Caco-2 (cell line): ENCODE measurements at regions not wholly inside any gene's neighbourhood (a gene's known extent, or its start where the extent isn't known, plus 50 kb on each side); places are given as distances from the start of the nearest gene placed in this dataset.
"Not testable (repeated sequence)": the region's sequence is repeated elsewhere in the genome, so short reads cannot be mapped to it uniquely, and the experiment has no call there.

ENCODE experiments used
- BruUV-seq: library from RNA; stranded (reverse); fragments of 400-500 nt; replicated peaks from 2 replicates; lab custom pipeline; 2021; lab: Mats Ljungman, UMichigan
- CTCF ChIA-PET: fragments of 300-600 bp; sonication (Branson Sonifier 250); formaldehyde crosslinking; loops from one replicate; lab custom pipeline; 2022; ENCODE audit warnings: antibody characterized with exemption; lab: Charles Lee
- POLR2A ChIA-PET: fragments of 300-600 bp; sonication (Branson Sonifier 250); formaldehyde crosslinking; loops from one replicate; lab custom pipeline; 2022; ENCODE audit warnings: antibody characterized with exemption; lab: Charles Lee
- DNase-seq, 2 experiments: peaks; one replicate each; pipeline versions ENCODE4 v3.0.0 to v3.0.0-alpha.2; 2020 to 2022
- H3K27me3 ChIP-seq: replicated peaks from 2 replicates; pipeline ENCODE4 v1.6.0; 2011; ENCODE audit warnings: low read length; ENCODE audit not compliant: control insufficient read depth, insufficient read depth
- H3K36me3 ChIP-seq: 2 replicates; pipeline ENCODE4 v1.5.1; 2011; ENCODE audit warnings: low read length; ENCODE audit not compliant: control insufficient read depth, insufficient read depth
- H3K4me1 ChIP-seq: fragments of 250-450 bp; sonication (Bioruptor Pico); 2 replicates; pipeline ENCODE4 v1.5.1; 2020; ENCODE audit warnings: mild to moderate bottlenecking
- H3K4me3 ChIP-seq: 2 replicates; pipeline ENCODE4 v1.5.1; 2011; ENCODE audit warnings: low read depth, mild to moderate bottlenecking, control low read depth, low read length
- H3K9me3 ChIP-seq: fragments of 250-450 bp; sonication (Bioruptor Pico); 2 replicates; pipeline ENCODE4 v1.5.1; 2020; ENCODE audit warnings: mild to moderate bottlenecking, moderate library complexity
- H3K27ac Mint-ChIP-seq: one replicate; pipeline ENCODE4 v1.8.0; 2022; ENCODE audit warnings: mixed read lengths; ENCODE audit not compliant: unreplicated experiment
- H3K27me3 Mint-ChIP-seq: one replicate; pipeline ENCODE4 v1.8.0; 2022; ENCODE audit warnings: mixed read lengths; ENCODE audit not compliant: insufficient read depth, unreplicated experiment
- H3K36me3 Mint-ChIP-seq: one replicate; pipeline ENCODE4 v1.8.0; 2022; ENCODE audit warnings: mild to moderate bottlenecking, mixed read lengths; ENCODE audit not compliant: insufficient read depth, unreplicated experiment
- H3K4me1 Mint-ChIP-seq: one replicate; pipeline ENCODE4 v1.8.0; 2022; ENCODE audit warnings: low read depth, mixed read lengths; ENCODE audit not compliant: unreplicated experiment
- H3K4me3 Mint-ChIP-seq: one replicate; pipeline ENCODE4 v1.8.0; 2022; ENCODE audit warnings: mild to moderate bottlenecking, moderate library complexity, mixed read lengths; ENCODE audit not compliant: unreplicated experiment
- H3K9me3 Mint-ChIP-seq: one replicate; pipeline ENCODE4 v1.8.0; 2022; ENCODE audit warnings: mixed read lengths; ENCODE audit not compliant: unreplicated experiment
- intact Hi-C: fragments of 100-400 bp; cut with micrococcal nuclease; formaldehyde crosslinking; loops from one replicate; pipeline ENCODE4 v1.10.0; 2022; ENCODE audit not compliant: unreplicated experiment
- TF ChIP-seq, protein P1 (sequence below), 2 experiments: fragments of 200-600 bp in 1 of 2; IDR thresholded peaks; 1 replicate in 1 of 2; 2 replicates in 1 of 2; pipeline versions ENCODE4 v1.5.1 to v1.8.0; 2011 to 2022; ENCODE audit warnings: antibody characterized with exemption in 1 of 2, control low read depth in 1 of 2, inconsistent platforms in 1 of 2, low read depth in 1 of 2, low read length in 1 of 2, mild to moderate bottlenecking in 1 of 2, moderate library complexity in 1 of 2; ENCODE audit not compliant: insufficient read depth in 1 of 2, severe bottlenecking in 1 of 2, unreplicated experiment in 1 of 2

DNA sequence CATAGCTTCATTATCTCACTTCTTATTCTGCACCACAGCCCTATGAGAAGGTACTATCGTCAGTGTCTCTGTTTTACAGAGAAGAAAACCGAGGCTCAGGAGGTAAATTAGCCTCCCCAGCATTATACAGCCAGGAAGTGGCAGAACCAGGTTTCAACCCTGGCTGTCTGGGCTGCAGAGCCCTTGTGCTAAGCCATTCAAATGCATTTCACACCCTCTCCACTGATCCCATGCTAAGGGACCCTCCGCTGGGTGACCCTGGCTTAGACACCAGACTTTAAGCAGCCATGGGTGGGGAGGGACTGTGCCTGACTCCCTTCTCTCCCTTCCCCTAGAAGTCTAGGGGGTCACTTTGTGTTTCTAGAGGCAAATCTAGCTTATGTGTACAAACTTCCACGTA lies 87.5 kb downstream of the RRAGC start:
- H3K4me1 ChIP-seq = no peaks in the 10 kb centered on the region
- no peak for DNase-seq
- H3K36me3 ChIP-seq = no peaks in the 10 kb centered on the region
- no TSS peak for BruUV-seq
- intact Hi-C loops = no loop called here
- no peak overlapping the region for H3K27ac Mint-ChIP-seq
- H3K4me3 Mint-ChIP-seq = no peak overlapping the region
- H3K27me3 Mint-ChIP-seq = peaks cover 11% of the 10 kb centered on the region
- H3K27me3 ChIP-seq = no peaks in the 10 kb centered on the region
- TF ChIP-seq, protein P1, sequence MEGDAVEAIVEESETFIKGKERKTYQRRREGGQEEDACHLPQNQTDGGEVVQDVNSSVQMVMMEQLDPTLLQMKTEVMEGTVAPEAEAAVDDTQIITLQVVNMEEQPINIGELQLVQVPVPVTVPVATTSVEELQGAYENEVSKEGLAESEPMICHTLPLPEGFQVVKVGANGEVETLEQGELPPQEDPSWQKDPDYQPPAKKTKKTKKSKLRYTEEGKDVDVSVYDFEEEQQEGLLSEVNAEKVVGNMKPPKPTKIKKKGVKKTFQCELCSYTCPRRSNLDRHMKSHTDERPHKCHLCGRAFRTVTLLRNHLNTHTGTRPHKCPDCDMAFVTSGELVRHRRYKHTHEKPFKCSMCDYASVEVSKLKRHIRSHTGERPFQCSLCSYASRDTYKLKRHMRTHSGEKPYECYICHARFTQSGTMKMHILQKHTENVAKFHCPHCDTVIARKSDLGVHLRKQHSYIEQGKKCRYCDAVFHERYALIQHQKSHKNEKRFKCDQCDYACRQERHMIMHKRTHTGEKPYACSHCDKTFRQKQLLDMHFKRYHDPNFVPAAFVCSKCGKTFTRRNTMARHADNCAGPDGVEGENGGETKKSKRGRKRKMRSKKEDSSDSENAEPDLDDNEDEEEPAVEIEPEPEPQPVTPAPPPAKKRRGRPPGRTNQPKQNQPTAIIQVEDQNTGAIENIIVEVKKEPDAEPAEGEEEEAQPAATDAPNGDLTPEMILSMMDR (IDR thresholded peaks at IDR 0.05; ENCODE audit: insufficient read depth in 1 of 2, low read depth in 1 of 2, low read length in 1 of 2, severe bottlenecking in 1 of 2, unreplicated experiment in 1 of 2) = no peak
- ChIA-PET CTCF (no interaction called here), POLR2A (no interaction called here)
- no peaks in the 10 kb centered on the region for H3K9me3 ChIP-seq
- no peaks in the 10 kb centered on the region for H3K36me3 Mint-ChIP-seq
- H3K9me3 Mint-ChIP-seq = no peaks in the 10 kb centered on the region
- no peaks in the 10 kb centered on the region for H3K4me1 Mint-ChIP-seq
- no peak overlapping the region for H3K4me3 ChIP-seq

DNA sequence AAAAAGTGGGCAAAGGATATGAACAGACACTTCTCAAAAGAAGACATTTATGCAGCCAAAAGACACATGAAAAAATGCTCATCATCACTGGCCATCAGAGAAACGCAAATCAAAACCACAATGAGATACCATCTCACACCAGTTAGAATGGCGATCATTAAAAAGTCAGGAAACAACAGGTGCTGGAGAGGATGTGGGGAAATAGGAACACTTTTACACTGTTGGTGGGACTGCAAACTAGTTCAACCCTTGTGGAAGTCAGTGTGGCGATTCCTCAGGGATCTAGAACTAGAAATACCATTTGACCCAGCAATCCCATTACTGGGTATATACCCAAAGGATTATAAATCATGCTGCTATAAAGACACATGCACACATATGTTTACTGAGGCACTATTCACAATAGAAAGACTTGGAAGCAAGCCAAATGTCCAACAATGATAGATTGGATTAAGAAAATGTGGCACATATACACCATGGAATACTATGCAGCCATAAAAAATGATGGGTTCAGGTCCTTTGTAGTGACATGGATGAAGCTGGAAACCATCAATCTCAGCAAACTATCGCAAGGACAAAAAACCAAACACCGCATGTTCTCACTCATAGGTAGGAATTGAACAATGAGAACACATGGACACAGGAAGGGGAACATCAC lies 88.9 kb downstream of the RRAGC start:
- CTCF ChIA-PET, BruUV-seq: not testable (repeated sequence)

GRCh38 chr1:38766125-38766524 lies 93.4 kb downstream of the RRAGC start:
- intact Hi-C loops = no loop called here
- H3K36me3 ChIP-seq = no peaks in the 10 kb centered on the region
- POLR2A ChIA-PET = no interaction called here
- no peak overlapping the region for H3K27ac Mint-ChIP-seq
- DNase-seq = no peak
- no peak overlapping the region for H3K4me3 ChIP-seq
- H3K4me1 Mint-ChIP-seq = no peaks in the 10 kb centered on the region
- H3K9me3 Mint-ChIP-seq = no peaks in the 10 kb centered on the region
- no peak overlapping the region for H3K4me3 Mint-ChIP-seq
- CTCF ChIA-PET = no interaction called here
- H3K9me3 ChIP-seq = no peaks in the 10 kb centered on the region
- TF ChIP-seq, protein P1 (IDR thresholded peaks at IDR 0.05; ENCODE audit: insufficient read depth in 1 of 2, low read depth in 1 of 2, low read length in 1 of 2, severe bottlenecking in 1 of 2, unreplicated experiment in 1 of 2) = no peak
- peaks cover 17% of the 10 kb centered on the region for H3K27me3 Mint-ChIP-seq
- no peaks in the 10 kb centered on the region for H3K27me3 ChIP-seq
- H3K36me3 Mint-ChIP-seq = no peaks in the 10 kb centered on the region
- no peaks in the 10 kb centered on the region for H3K4me1 ChIP-seq
- no TSS peak for BruUV-seq

More for the DNA sequence above, 88.9 kb downstream of the RRAGC start:
- H3K27me3 ChIP-seq, DNase-seq, intact Hi-C loops, H3K9me3 ChIP-seq, H3K36me3 ChIP-seq, H3K36me3 Mint-ChIP-seq, POLR2A ChIA-PET, H3K4me1 Mint-ChIP-seq, H3K4me3 ChIP-seq, H3K27me3 Mint-ChIP-seq, H3K27ac Mint-ChIP-seq, H3K9me3 Mint-ChIP-seq, H3K4me3 Mint-ChIP-seq, H3K4me1 ChIP-seq: not testable (repeated sequence)
